Adrenal gland (tissue), 5 donors: ENCODE measurements at regions not wholly inside any gene's neighbourhood (a gene's known extent, or its start where the extent isn't known, plus 50 kb on each side); places are given as distances from the start of the nearest gene placed in this dataset.

Source experiments
- POLR2A ChIP-seq, 2 donors: fragments of 450-650 bp; IDR thresholded peaks; one replicate each; pipeline ENCODE4 v1.6.1; 2017; ENCODE audit warnings: antibody characterized with exemption in 2 of 2, mild to moderate bottlenecking in 2 of 2, moderate library complexity in 1 of 2
- TF ChIP-seq, protein P1 (sequence below), 6 experiments: fragments of 450-650 bp in 4 of 6; fragments of 200-600 bp in 2 of 6; sonication (generic) in 1 of 6; IDR thresholded peaks; 1 replicate in 5 of 6; 2 replicates in 1 of 6; pipeline versions ENCODE4 v1.5.1 to v1.8.0; 2016 to 2021; ENCODE audit warnings: antibody characterized with exemption in 6 of 6, mild to moderate bottlenecking in 2 of 6, moderate library complexity in 1 of 6
- donor health status: DM: no; HTN: no; CAD: no.

- TF ChIP-seq, protein P1, sequence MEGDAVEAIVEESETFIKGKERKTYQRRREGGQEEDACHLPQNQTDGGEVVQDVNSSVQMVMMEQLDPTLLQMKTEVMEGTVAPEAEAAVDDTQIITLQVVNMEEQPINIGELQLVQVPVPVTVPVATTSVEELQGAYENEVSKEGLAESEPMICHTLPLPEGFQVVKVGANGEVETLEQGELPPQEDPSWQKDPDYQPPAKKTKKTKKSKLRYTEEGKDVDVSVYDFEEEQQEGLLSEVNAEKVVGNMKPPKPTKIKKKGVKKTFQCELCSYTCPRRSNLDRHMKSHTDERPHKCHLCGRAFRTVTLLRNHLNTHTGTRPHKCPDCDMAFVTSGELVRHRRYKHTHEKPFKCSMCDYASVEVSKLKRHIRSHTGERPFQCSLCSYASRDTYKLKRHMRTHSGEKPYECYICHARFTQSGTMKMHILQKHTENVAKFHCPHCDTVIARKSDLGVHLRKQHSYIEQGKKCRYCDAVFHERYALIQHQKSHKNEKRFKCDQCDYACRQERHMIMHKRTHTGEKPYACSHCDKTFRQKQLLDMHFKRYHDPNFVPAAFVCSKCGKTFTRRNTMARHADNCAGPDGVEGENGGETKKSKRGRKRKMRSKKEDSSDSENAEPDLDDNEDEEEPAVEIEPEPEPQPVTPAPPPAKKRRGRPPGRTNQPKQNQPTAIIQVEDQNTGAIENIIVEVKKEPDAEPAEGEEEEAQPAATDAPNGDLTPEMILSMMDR (IDR thresholded peaks at IDR 0.05): no peak
- no peak for TF ChIP-seq POLR2A (IDR thresholded peaks at IDR 0.05)
Observed at GRCh38 chr1:199641531-199641930, 386.0 kb upstream of the NR5A2 start.
